Neural progenitor cell (in vitro differentiated cells): ENCODE measurements at regions not wholly inside any gene's neighbourhood (a gene's known extent, or its start where the extent isn't known, plus 50 kb on each side); places are given as distances from the start of the nearest gene placed in this dataset.

Experiments
- CTCF ChIP-seq: fragments of 200-600 bp; sonication (generic); IDR thresholded peaks from 2 replicates; pipeline ENCODE4 v1.5.1; 2017; ENCODE audit warnings: antibody characterized with exemption, mild to moderate bottlenecking
- EZH2 ChIP-seq: fragments of 200-600 bp; sonication (generic); IDR thresholded peaks from 2 replicates; pipeline ENCODE4 v1.6.1; 2017; ENCODE audit warnings: antibody characterized with exemption, mild to moderate bottlenecking, moderate library complexity

- TF ChIP-seq CTCF (no peak), EZH2 (no peak)
Observed at GRCh38 chr4:175198056-175198455, 279.9 kb downstream of the ADAM29 start.
